ENCODE measurements at regions not wholly inside any gene's neighbourhood (a gene's known extent, or its start where the extent isn't known, plus 50 kb on each side); places are given as distances from the start of the nearest gene placed in this dataset.
"Not testable (repeated sequence)": the region's sequence is repeated elsewhere in the genome, so short reads cannot be mapped to it uniquely, and the experiment has no call there.

DNA sequence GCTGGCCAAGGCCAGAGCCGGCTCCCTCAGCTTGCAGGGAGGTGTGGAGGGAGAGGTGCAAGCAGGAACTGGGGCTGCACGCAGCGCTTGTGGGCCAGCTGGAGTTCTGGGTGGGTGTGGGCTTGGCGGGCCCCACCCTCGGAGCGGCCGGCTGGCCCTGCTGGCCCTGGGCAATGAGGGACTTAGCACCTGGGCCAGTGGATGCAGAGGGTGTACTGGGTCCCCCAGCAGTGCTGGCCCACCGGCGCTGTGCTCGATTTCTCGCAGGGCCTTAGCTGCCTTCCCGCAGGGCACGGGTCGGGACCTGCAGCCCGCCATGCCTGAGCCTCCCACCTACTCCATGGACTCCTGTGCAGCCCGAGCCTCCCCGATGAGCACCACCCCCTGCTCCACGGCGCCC, 115.6 kb upstream of the MARK1 start:
- not testable (repeated sequence) for DNase-seq (ENCODE audit: low read depth)

DNA sequence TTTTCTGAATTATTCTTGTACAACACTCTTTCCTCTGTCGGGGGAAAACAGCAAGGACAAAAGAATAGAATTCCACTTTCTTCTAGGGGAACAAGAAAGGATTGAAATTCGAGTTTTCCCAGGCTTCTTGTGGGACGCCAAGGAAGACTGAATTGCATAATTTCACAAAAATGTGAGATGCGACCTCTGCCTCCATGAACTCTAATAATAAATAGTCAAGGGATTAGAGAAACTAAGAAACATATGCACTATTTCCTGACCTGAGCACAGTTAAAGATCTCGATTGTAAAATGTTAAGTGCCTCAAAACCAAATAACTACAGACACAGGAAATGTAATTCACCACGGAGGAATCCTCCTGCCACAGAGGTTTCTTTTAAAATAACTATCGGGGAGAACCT, 117.3 kb upstream of the MARK1 start:
- DNase-seq (ENCODE audit: low read depth): no peak

DNA sequence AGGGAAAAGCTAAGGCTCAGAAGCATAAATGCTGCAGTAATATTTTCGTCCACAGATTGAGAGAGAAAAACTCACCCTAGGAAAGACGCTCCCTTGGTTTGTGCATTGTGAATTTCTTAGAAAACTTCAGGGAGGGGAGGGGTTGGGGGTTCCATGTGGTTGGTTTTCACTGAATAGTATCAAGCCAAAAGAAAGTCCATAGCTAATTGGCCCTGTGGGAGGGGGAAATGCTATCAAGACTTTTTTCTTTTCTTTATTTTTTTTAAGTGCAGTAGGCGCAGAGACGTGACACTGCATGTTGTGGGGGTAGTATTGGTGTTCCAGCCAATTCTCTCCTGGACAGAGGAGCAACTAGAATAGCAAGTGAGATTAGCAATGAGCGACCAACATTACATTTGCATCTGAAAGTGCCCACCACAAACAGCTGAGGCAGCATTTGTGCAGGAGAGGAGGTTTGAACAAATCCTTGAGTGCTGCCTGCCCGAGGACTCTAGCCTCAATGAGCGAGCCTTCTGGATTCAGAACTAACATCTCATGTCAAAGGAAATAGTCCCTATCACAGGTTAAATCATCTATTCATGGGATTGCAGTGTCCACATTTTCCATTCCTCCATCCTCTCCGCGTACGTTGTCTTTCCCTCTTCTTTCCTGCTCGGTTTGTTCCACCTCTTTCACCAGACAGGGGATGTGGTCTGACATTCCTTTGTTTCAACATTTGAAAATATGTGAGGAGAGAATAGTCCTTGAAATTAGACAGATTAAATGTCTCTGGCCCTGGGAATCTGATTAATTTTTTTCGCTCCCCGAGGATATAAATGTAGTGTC, 118.0 kb upstream of the MARK1 start:
- DNase-seq (ENCODE audit: low read depth): no peak

DNA sequence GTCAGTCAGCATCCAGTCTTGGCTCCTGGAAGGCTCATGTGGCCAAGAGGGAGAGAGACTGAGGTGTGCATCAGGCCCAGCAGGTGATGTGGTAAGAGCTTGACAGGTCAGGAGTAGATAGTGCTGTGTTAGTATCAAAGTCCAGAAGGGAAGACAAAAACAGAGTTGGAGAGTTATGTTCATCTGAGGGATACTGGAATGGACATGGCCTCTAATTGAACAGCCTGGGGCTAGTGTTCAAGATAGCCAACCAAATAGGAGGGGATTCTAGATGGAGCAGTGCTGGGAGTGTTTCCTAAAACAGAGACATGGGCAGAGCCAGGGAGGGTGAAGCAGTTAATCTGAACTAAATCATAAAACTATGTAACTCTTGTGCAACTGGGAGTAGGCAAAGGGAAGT, 120.7 kb upstream of the MARK1 start:
- no peak for DNase-seq (ENCODE audit: low read depth)

DNA sequence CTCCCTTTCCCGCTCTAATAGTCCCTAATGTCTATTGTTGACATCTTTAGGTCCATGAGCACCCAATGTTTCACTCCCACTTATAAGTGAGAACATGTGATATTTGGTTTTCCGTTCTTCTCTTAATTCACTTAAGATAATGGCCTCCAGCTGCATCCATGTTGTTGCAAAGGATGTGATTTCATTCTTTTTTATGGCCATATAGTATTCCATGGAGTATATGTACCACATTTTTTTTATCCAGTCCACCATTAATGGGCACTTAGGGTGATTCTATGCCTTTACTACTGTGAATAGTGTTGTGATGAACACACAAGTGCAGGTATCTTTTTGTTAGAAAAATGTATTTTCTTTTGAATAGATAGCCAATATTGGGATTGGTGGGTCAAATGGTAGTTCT, 126.0 kb upstream of the RAB3GAP2 start:
- no peak for DNase-seq (ENCODE audit: low read depth)

DNA sequence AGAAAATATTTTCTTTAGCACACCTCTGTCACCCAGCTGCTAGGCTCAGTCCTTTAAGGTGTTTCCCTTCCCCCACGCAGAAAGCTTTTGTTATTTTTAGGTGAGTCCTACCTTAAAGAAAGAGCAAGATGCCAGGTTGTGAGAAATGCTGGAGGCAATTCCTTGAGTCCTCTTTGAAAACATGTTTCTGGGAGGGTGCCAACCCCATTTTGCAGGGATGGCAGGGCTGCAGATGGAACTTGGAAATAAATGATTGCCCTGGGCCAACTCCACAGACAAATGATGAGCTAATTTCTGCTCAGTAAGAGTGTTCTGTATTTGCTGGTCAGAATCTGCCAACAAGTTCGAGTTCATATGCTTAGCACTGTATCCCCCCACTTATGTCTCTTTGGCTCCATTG, 119.2 kb upstream of the RAB3GAP2 start:
- DNase-seq (ENCODE audit: low read depth): no peak

DNA sequence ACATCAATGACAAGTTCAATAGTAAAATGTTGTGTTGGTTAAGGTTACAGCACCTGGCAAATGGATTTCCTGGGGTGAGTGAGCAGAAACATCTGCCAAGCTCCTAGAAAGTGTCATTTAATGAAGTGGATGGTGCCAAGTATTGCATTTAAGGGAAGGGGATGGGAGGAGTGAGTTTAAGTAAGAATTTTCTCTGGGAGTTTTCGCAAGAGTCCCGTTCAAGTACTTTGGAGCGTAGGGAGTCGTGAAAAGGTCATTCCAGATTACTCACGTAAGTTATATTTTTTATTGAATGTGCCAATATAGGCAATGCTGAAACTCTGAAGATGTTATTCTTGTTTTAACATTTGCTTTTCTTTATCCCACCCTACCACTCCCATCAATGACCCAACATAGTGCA, 117.4 kb upstream of the RAB3GAP2 start:
- DNase-seq (ENCODE audit: low read depth): no peak

DNA sequence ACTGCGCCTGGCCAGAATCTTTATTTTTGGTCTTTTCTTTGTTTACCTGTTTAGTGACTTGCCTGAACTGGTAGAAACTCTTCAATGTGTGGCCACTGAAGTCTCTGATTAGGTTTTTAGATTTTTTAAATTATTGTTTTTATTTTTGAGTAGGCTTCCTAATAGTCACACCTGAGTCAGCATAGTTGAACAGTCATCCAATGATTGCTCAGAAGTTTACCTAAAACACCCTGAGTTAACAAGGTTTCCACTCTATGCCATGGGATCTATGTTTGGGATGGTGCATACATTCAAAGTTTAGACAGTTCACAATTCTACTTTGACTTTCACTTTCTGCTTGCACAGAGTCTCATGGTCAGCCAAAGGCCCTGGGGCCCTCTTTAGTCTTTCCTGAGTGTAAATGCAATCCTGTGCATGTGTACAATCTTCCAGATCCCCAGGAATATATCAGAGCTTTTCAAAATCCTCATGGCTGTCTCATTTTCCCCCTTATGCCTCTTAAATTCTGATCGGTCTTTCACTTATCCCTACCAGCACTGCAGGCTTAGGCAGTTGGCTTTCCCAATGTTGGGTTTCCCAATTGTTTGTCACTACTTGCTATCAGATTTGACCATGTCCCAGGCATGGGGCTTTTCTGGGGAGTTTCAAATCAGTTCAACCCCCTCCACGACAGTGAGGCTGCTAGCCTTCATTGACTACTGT, 114.4 kb upstream of the RAB3GAP2 start:
- no peak for DNase-seq (ENCODE audit: low read depth)

DNA sequence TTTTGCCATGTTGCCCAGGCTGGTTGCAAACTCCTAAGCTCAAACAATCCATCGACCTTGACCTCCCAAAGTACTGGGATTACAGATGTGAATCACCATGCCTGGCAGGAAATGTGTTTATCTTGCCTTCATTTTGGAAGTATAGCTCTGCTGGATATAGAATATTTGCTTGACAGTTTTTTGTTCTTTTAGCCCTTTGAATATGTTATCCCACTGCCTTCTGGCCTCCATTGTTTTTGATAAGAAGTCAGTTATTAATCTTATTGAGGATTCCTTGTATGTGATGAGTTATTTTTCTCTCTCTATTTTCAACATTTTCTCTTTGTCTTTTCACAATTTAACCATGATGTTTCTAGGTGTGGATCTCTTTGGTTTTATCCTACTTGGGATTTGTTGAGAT, 112.9 kb upstream of the RAB3GAP2 start:
- DNase-seq (ENCODE audit: low read depth): no peak

DNA sequence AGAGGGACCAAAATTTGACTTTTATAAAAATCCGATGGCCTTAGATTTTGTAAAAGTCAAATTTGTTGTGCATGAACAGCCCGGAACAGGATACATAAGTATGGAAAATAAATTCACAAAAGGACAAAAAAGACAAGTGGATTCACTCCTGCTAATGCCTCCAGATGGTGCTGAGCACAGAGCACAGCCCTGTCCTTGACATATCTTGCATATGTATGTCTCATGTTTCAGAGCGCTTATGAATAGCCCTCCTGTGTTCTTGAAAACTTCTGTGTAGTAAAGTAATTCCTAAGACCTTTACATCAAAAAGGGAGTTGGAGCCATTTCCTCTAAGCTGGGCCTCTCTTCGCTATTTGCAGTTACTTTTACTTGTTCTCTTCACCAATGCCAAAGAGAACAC, 110.7 kb upstream of the RAB3GAP2 start:
- no peak for DNase-seq (ENCODE audit: low read depth)

DNA sequence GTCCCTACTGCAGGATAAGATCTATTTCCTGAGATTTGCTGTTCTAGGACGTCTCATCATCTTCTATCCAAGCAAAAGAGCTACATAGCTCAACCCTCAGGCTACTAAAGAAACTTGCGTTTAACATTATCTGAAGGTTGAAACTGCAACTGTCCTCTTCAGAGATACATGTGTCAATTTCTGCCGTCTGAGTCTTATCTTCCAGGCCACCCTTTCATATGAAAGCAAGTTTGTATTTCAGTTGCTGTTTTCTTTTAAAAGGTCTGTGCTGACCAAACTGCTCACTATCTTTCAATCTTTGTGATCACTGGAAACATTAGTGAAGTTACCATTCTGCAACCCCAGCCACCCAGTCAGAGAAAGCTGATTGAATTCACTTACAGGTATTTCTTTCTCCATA, 108.6 kb upstream of the RAB3GAP2 start:
- no peak for DNase-seq (ENCODE audit: low read depth)

DNA sequence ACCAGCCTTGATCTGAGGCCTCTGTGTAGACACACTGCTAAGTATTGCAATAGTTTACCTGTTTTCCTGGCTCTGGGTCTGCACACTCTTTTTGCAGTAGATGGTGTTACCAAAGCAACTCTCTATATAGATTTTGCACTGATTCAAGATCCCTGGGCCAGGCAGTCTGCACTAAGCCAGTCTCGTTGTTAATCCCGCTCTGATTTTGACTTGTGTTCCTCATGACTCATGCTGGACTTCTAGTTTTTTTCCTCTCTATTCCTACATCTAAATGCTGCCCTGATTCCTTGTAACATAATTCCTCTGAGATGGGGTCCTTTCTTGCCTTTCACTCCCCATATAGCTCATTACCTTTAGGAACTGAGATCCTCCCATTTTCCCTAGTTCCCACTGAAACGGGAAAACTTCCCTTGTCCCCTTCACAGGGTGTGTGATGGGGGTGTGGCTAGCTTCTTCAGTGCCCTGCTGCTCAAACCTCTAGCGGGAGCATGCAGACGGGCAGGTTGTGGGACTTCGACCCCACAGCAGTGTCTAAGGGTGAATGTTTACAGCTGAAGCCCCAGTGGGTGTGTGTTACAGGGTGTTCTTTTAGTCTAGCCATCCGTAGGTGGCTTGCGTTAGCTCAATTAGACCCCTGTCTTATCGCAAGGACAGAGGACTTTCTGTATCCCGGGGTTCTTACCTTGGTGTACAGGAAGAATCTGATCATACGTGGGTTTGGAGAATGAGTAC, 106.5 kb upstream of the RAB3GAP2 start:
- no peak for DNase-seq (ENCODE audit: low read depth)

DNA sequence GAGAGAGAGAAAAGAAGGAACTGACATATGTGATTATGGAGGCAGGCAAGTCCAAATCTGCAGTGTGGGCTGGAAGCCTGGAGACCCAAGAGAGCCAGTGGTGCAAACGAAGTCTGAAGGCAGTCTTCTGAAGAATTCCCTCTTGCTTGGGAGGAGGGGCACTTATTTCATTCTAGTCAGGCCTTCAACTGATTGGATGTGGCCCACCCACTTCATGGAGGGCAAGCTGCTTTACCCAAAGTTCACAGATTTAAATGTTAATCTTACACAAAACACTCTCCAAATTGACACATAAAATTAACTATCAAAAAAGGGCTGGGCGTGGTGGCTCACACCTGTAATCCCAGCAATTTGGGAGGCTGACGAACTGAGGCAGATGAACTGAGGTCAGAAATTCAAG, 103.5 kb upstream of the RAB3GAP2 start:
- DNase-seq (ENCODE audit: low read depth): no peak

DNA sequence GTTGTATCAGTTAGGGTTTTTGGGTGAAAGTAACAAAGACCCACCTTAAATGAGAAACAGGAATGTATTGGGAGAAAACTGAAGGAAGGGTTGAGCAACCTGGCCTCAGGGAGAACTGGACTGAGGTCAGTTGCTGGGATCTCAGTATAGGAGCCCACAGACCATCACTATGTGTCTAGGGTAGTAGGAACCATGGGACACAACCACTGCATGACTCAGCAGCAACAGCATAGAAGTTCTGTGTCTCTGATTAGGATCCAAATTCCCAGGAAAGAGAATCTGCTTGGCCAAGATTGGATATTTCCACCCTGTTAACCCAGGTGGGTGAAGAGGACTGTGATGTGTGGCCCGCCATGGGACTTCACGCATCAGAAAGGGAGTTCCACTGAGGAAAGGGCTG, 102.2 kb upstream of the RAB3GAP2 start:
- no peak for DNase-seq (ENCODE audit: low read depth)

DNA sequence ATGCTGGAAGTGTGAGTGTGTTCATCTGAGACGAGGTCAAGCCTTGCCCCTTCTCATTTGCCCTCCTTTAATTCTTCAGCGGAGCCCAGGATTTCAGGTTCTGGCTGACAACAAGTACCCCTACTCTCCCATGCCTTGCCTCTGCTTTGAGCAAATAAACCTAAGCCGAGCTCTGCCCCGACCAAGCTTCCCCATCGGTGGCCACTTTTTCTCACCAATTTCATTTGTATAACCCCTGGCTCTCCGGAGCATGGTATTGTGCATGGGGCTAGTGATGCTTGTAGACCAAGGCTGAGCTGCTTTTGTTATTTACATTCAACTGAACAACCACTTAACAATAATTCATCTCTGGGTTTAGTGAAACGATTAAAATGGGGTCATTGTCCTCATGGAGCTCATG, 100.2 kb upstream of the RAB3GAP2 start:
- DNase-seq (ENCODE audit: low read depth): no peak

DNA sequence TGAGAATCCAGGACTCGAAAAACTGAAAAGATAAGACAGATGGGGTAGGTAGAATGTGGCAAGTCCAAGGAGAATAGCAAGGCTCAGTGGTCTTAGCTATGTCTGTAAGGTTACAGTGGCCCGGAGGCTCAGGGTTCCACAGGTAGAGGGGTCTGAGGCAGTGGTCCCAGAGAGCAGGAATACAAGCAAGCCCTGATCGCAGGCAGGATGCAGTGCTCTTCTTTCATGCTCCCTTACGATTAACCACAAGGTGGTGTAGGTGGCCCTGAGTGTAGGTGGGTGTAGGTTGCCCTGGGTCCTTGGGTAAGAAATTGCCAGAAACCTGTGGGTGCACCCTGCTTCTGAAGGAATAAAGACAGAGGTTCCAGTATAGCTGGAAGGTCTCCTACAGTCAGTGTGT, 99.1 kb upstream of the RAB3GAP2 start:
- DNase-seq (ENCODE audit: low read depth): no peak

DNA sequence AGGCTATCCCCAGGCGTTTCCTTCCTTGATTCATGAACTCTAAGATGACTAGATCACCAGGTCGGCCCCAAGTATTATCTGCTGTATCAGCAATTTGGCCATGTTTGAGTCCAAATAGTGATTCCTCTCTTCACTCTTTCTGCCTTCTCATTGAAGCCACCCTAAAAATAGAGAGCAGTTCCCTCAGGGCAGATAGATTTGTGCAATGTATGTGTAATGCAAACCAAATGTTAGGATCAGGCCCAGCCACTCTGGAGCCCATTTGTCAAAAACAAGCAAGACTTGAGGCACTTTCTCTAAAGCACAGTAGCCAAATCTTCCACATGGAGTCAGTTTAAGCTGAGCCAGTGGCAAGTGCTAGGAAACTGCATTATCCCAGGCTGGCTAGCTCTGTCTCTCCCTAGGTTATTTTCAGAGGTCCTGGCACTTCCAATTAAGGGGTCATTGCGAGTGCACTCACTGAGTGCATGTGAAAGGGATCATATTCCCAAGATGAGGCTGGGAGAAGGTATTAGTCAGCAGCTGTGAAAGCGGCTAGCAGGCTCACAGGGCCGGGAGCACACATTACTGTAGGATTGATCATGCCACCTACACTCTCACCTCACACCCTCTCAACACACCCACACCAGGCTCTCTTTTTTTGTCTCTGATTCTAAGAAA, 97.9 kb upstream of the RAB3GAP2 start:
- peak; percentile 86 for DNase-seq (ENCODE audit: low read depth)

DNA sequence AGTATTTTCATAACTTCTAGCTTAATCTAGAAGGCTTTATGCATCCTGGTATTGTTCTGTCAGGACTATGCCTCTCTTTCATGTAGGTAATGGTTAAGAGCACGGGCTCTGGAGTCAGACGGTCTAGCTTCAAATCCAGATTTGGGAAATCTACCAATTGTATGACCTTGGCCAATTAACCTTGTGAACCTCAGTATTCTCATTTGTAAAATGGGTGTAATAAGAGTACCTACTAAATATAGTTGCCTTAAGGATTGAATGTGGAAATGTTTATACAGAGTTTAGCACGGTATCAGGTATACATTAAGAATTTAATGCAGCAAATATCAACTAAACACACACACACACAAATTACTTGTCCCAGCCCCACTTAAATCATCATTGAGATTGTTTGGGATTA, 97.3 kb upstream of the RAB3GAP2 start:
- DNase-seq (ENCODE audit: low read depth): no peak

DNA sequence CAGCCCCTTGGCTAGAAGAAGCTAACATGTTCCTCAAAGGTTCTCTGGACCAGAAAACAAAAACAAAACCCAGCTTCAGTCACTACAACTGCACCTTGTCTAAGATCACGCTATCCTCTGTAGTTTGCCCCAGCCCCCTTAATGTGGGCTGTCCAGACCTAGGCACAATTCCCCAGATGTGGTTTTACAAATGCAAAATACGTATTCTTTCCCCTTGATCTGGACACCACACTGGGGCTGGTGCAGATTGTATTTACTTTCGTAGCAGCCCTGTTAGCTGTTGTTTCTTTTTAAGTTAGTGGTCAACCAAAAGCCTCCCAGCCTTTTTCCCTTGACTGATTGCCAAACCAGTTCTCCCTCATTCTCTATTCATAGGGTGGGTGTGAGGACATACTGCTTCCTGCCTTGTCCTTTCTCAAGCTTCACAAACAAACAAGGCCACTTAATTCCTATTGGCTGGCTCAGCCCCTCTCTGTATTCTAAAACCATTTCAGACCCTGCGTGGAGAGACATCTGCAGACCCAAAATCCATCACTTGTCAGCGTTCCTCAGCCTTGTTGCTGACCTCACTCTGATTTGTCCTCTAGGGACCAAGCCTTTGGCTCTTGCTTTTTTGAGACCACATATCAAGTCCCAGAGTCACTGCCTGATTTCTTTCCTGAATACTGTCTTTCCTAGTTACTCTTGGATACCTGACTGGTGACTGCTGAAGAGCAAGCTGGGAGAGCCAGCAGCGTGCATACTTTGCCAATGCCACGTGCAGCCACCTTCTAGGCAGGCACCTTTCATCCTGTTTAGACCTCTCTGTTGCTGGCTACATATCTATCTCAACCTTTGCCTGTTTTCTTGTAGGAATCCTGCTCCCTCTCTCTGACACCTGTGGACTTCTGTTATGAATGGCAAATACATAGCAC, 96.4 kb upstream of the RAB3GAP2 start:
- no peak for DNase-seq (ENCODE audit: low read depth)

DNA sequence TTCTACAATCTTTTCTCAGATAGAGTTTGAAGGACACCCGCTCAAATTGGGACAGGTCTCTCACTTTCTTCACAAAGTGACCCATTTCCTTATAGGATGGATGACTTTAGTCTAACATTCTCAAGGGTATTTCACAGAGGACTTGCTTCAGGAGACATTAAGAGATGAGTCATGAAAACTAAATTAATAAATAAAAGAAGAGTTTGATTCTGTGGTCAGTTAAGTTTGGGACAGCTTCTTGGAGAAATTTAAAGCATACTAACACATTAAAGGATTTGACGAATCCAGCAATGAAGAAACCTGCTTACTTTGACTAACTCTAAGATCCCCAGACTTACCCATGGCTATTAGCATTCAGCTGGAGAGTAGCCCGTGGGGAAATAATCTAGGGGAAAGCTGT, 95.6 kb upstream of the RAB3GAP2 start:
- no peak for DNase-seq (ENCODE audit: low read depth)

DNA sequence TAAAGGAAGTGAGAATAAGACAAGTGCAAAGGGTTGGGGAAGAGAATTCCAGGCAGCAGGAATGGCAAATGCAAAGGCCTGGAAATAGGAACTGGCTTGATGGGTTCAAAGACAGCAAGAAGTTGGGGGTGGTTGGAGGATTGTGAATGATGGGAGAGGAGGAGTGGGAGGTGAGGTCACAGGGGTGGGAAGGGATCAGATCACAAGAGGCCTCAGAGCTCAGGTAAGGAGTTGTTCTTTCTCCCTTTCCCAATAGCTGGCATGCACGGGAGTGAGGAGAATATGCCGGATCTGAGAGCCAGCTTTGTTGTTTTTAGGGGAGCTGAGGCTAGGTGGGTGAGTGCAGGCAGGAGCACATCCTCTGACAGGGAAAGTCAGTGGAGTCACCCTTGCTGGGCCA, 94.0 kb upstream of the RAB3GAP2 start:
- no peak for DNase-seq (ENCODE audit: low read depth)
